Heart right ventricle (tissue), 16 donors: ENCODE measurements at regions not wholly inside any gene's neighbourhood (a gene's known extent, or its start where the extent isn't known, plus 50 kb on each side); places are given as distances from the start of the nearest gene placed in this dataset.

ENCODE experiments used
- ATAC-seq, 8 donors: fragments of 200-7000 bp; cut with Tn5 transposase; one replicate each; pipeline ENCODE4 v1.9.1; 2020; ENCODE audit warnings: mild to moderate bottlenecking in 8 of 8, moderate library complexity in 8 of 8, moderate number of reproducible peaks in 1 of 8
- DNase-seq, 2 donors: peaks; one replicate each; pipeline ENCODE4 v3.0.0-alpha.2; 2020
- H3K27ac ChIP-seq, 10 donors: fragments of 200-600 bp; sonication (generic) in 2 of 10; one replicate each; pipeline versions ENCODE4 v1.5.0 to v1.8.0; 2020 to 2022; ENCODE audit warnings: mild to moderate bottlenecking in 3 of 10
- H3K27me3 ChIP-seq, 7 donors: fragments of 200-600 bp; one replicate each; pipeline ENCODE4 v1.8.0; 2021 to 2022; ENCODE audit warnings: mild to moderate bottlenecking in 2 of 7
- H3K36me3 ChIP-seq, 9 donors: fragments of 200-600 bp; sonication (generic) in 1 of 9; one replicate each; pipeline versions ENCODE4 v1.5.0 to v1.8.0; 2020 to 2022; ENCODE audit warnings: mild to moderate bottlenecking in 2 of 9
- H3K4me1 ChIP-seq, 9 donors: fragments of 200-600 bp; sonication (generic) in 1 of 9; one replicate each; pipeline versions ENCODE4 v1.5.0 to v1.8.0; 2020 to 2022; ENCODE audit warnings: mild to moderate bottlenecking in 4 of 9
- H3K4me3 ChIP-seq, 10 donors: fragments of 200-600 bp; sonication (generic) in 2 of 10; one replicate each; pipeline versions ENCODE4 v1.5.0 to v1.8.0; 2020 to 2022; ENCODE audit warnings: mild to moderate bottlenecking in 7 of 10, moderate library complexity in 2 of 10
- H3K9me3 ChIP-seq, 11 donors: fragments of 200-600 bp in 10 of 11; sonication (generic) in 2 of 11; one replicate each; pipeline versions ENCODE4 v1.5.0 to v1.8.0; 2013 to 2022; ENCODE audit warnings: mild to moderate bottlenecking in 2 of 11, control low read depth in 1 of 11, moderate library complexity in 1 of 11
- CTCF ChIP-seq, 9 donors: fragments of 200-600 bp; sonication (generic) in 2 of 9; IDR thresholded peaks; one replicate each; pipeline versions ENCODE4 v1.5.0 to v1.8.0; 2021 to 2022; ENCODE audit warnings: antibody characterized with exemption in 9 of 9, mild to moderate bottlenecking in 5 of 9, moderate library complexity in 1 of 9
- WGBS, 2 donors: extraction: QIAGEN DNeasy Blood & Tissue Kit; methylation state at CpG; one replicate each; pipeline ENCODE4 v1.1.7; 2013; ENCODE audit warnings: inconsistent platforms in 1 of 2; 5-methylcytosine and 5-hydroxymethylcytosine counted together
- intact Hi-C, 10 donors: fragments of 100-400 bp; cut with DNase I; formaldehyde crosslinking; loops; one replicate each; pipeline versions ENCODE4 v1.11.1 to v1.14.2; 2022
- donor health status: Arrhythmogenic right ventricular cardiomyopathy.
- donor health status: ischemic (EF 13 %, LVEDD 7.1; RV severe dilation, severe dysfunction).
- donor health status: healthy with polysubstance abuse.
- donor health status: DM: no; HTN: yes; CAD: no.
- donor health status: DM: no; HTN: no; CAD: no.
- donor health status: ischemic (EF 25% LVEDD 6.9; RV normal size, moderate dysfunction).
- donor health status: ischemic (EF 25% LVEDD 5.7; RV mildly dilated, moderate dysfunction).
- donor health status: healthy.
- donor health status: DM: yes; HTN: yes; CAD: no.
- donor health status: Ischemic cardiomyopathy.
- donor health status: ischemic (EF 35%, LVEDD 5.7; RV mildly dilated, moderate dysfunction).
- donor health status: nonischemic (EF 11% LVEDD 7.7; RV severe dilation, severe dysfunction).
- donor health status: DM: yes; HTN: yes; CAD: no.
- donor health status: PGD.
- donor health status: ischemic (EF 29% LVEDD 5.4; RV normal size, mild dysfunction).
- donor health status: nonischemic (EF 23%, LVEDD 6.1; RV moderate dilation, normal function).

- Histone ChIP-seq H3K4me3 (no peak overlapping the region), H3K36me3 (no peaks in the 10 kb centered on the region), H3K4me1 (no peaks in the 10 kb centered on the region), H3K27ac (no peak overlapping the region), H3K9me3 (peaks cover 0 to 10% (median 0%) of the 10 kb centered on the region in 11 donors), H3K27me3 (no peaks in the 10 kb centered on the region)
- no peak for DNase-seq
- intact Hi-C loops, result no loop called here
- no peak for TF ChIP-seq CTCF (IDR thresholded peaks at IDR 0.05)
- WGBS, 2 donors, result 81 to 84% methylated on average over 1 of the region's 1 CpG
- no peak for ATAC-seq
These were observed 225.7 kb upstream of the ST6GAL2 start for GRCh38 chr2:107111623-107112022.

GRCh38 chr2:107112561-107112960, 226.6 kb upstream of the ST6GAL2 start:
- intact Hi-C loops, result no loop called here
- Histone ChIP-seq H3K4me1 (no peaks in the 10 kb centered on the region), H3K27me3 (no peaks in the 10 kb centered on the region), H3K9me3 (peaks cover 0 to 10% (median 0%) of the 10 kb centered on the region in 11 donors), H3K27ac (no peak overlapping the region), H3K4me3 (no peak overlapping the region), H3K36me3 (no peaks in the 10 kb centered on the region)
- DNase-seq (no peak), ATAC-seq (no peak)
- no peak for TF ChIP-seq CTCF (IDR thresholded peaks at IDR 0.05)

- Histone ChIP-seq H3K27me3 (no peaks in the 10 kb centered on the region), H3K36me3 (no peaks in the 10 kb centered on the region), H3K4me1 (no peaks in the 10 kb centered on the region), H3K4me3 (no peak overlapping the region), H3K27ac (no peak overlapping the region), H3K9me3 (no peaks in the 10 kb centered on the region)
- DNase-seq (no peak), ATAC-seq (no peak)
- intact Hi-C loops, result no loop called here
- WGBS, 2 donors, result 69 to 73% methylated on average over 2 of the region's 2 CpGs
- TF ChIP-seq CTCF (IDR thresholded peaks at IDR 0.05), result no peak
These were observed 242.4 kb upstream of the ST6GAL2 start for GRCh38 chr2:107128381-107128780.

GRCh38 chr2:107132070-107132469, 246.1 kb upstream of the ST6GAL2 start:
- H3K4me1 ChIP-seq, result no peaks in the 10 kb centered on the region
- H3K27ac ChIP-seq, result no peak overlapping the region
- WGBS, 2 donors, result 70 to 79% methylated on average over 11 of the region's 11 CpGs
- intact Hi-C loops, result no loop called here
- no peak for ATAC-seq
- no peak for DNase-seq
- H3K36me3 ChIP-seq, result no peaks in the 10 kb centered on the region
- no peak for TF ChIP-seq CTCF (IDR thresholded peaks at IDR 0.05)
- no peaks in the 10 kb centered on the region for H3K27me3 ChIP-seq
- no peak overlapping the region for H3K4me3 ChIP-seq
- H3K9me3 ChIP-seq, result peaks cover 0 to 10% (median 0%) of the 10 kb centered on the region in 11 donors

GRCh38 chr2:107132746-107133145, 246.8 kb upstream of the ST6GAL2 start:
- TF ChIP-seq CTCF (IDR thresholded peaks at IDR 0.05), result no peak
- DNase-seq (no peak), ATAC-seq (no peak)
- H3K27ac ChIP-seq, result no peak overlapping the region
- peaks cover 0 to 10% (median 0%) of the 10 kb centered on the region in 11 donors for H3K9me3 ChIP-seq
- H3K27me3 ChIP-seq, result no peaks in the 10 kb centered on the region
- H3K36me3 ChIP-seq, result no peaks in the 10 kb centered on the region
- no peak overlapping the region for H3K4me3 ChIP-seq
- intact Hi-C loops, result no loop called here
- WGBS, 2 donors, result 72% methylated on average over 4 of the region's 4 CpGs
- no peaks in the 10 kb centered on the region for H3K4me1 ChIP-seq
